ENCODE measurements at regions not wholly inside any gene's neighbourhood (a gene's known extent, or its start where the extent isn't known, plus 50 kb on each side); places are given as distances from the start of the nearest gene placed in this dataset.

DNA sequence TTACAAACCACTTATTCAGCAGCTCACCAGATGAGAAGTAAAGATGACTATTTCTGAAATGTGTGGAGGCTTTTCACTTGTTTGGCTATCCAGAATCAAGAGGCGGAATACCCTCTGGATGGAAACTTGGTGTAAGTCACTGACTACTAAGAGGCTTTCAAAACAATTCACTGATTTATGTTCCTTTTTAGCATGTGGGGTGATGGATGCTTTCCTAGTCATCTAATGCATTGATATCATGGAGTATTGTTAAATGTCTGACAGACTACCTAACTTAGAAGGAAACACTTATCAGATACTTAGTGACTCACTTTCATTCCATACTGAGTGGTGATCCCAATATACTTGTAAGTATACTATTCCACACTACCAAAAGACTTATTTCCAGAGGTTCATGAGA, 141.4 kb downstream of the PLK2 start:
- DNase-seq (no peak), ATAC-seq (no peak)
- Histone ChIP-seq H3K4me3 (no peak overlapping the region), H3K9me3 (no peaks in the 10 kb centered on the region), H3K36me3 (no peaks in the 10 kb centered on the region), H3K4me1 (peaks cover 0 to 11% (median 0%) of the 10 kb centered on the region in 9 donors), H3K27me3 (no peaks in the 10 kb centered on the region), H3K27ac (no peak overlapping the region)
- TF ChIP-seq, protein P1, sequence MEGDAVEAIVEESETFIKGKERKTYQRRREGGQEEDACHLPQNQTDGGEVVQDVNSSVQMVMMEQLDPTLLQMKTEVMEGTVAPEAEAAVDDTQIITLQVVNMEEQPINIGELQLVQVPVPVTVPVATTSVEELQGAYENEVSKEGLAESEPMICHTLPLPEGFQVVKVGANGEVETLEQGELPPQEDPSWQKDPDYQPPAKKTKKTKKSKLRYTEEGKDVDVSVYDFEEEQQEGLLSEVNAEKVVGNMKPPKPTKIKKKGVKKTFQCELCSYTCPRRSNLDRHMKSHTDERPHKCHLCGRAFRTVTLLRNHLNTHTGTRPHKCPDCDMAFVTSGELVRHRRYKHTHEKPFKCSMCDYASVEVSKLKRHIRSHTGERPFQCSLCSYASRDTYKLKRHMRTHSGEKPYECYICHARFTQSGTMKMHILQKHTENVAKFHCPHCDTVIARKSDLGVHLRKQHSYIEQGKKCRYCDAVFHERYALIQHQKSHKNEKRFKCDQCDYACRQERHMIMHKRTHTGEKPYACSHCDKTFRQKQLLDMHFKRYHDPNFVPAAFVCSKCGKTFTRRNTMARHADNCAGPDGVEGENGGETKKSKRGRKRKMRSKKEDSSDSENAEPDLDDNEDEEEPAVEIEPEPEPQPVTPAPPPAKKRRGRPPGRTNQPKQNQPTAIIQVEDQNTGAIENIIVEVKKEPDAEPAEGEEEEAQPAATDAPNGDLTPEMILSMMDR (IDR thresholded peaks at IDR 0.05): no peak
- WGBS, 2 donors: 94% methylated on average over 1 of the region's 1 CpG
- intact Hi-C loops (cut with DNase I): no loop called here

DNA sequence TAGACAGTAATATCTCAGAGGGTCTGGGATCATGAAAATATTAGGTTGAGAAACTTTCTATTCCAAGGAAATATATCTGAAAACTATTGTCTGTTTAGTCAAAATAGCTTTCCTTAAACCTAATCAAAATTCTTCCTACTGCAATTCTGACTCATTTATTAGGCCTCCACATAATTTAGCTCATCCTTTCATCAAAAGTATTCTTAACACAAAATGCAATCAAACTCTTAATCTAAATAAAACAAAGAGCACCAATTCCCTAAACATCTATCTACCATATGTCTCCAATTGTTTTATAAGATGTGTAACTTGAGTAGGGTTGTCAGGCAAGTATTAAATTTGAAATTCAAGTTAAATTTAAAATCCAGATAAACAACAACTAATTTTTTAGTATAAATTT, 142.1 kb downstream of the PLK2 start:
- DNase-seq (no peak), ATAC-seq (no peak)
- no peak overlapping the region for H3K4me3 ChIP-seq
- TF ChIP-seq, protein P1 (IDR thresholded peaks at IDR 0.05): no peak
- H3K9me3 ChIP-seq: no peaks in the 10 kb centered on the region
- no peak overlapping the region for H3K27ac ChIP-seq
- peaks cover 0 to 11% (median 0%) of the 10 kb centered on the region in 9 donors for H3K4me1 ChIP-seq
- intact Hi-C loops (cut with DNase I): no loop called here
- H3K36me3 ChIP-seq: no peaks in the 10 kb centered on the region
- H3K27me3 ChIP-seq: no peaks in the 10 kb centered on the region

DNA sequence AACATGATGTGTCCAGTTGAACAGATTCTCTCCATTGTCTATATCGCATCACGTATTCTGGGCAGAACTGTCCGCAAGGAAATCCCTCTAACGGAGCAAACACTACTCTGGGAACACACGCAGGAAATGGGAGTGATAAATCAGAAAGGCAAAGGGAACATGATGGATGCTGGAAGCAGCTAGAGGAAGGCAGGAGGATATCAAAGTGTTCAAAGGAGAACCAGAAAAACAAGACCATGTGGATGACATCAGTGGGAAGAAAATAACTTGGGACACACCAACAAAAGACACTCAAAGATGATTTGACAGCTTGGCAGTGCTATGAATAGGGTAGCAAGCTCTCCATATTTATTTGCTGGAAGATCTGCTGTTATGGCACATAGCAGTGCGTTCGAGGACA, 142.9 kb downstream of the PLK2 start:
- no peaks in the 10 kb centered on the region for H3K36me3 ChIP-seq
- WGBS, 2 donors: 58 to 68% methylated on average over 7 of the region's 7 CpGs
- H3K27me3 ChIP-seq: no peaks in the 10 kb centered on the region
- intact Hi-C loops (cut with DNase I): no loop called here
- peaks cover 0 to 11% (median 0%) of the 10 kb centered on the region in 9 donors for H3K4me1 ChIP-seq
- H3K4me3 ChIP-seq: no peak overlapping the region
- H3K27ac ChIP-seq: peak overlapping the region in 1 of 10 donors; percentile 32
- TF ChIP-seq, protein P1 (IDR thresholded peaks at IDR 0.05): no peak
- H3K9me3 ChIP-seq: no peaks in the 10 kb centered on the region
- DNase-seq (no peak), ATAC-seq (peak in 5 of 8 donors; percentile 49 to 90 (median 80))

DNA sequence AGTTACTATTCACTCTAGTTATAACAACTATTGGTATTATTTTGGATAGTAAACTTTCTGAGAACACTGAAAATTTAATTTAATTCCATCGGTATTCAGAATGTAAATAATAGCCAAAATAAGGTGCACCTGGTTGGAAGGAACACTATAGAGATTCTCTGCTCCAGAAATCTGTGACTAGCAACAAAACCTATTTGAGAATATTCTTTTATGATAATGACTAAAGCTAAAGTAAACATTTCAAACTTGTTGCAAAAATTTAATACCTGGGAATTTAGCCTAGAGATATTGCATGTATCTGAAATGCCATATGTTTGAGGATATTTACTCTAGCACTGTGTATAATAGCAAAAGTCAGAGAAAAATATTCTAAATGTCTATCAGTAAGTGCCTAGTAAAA, 144.1 kb downstream of the PLK2 start:
- intact Hi-C loops (cut with DNase I): no loop called here
- Histone ChIP-seq H3K4me3 (no peak overlapping the region), H3K36me3 (no peaks in the 10 kb centered on the region), H3K27me3 (no peaks in the 10 kb centered on the region), H3K4me1 (peaks cover 0 to 11% (median 0%) of the 10 kb centered on the region in 9 donors), H3K9me3 (no peaks in the 10 kb centered on the region), H3K27ac (no peak overlapping the region)
- DNase-seq (no peak), ATAC-seq (no peak)
- TF ChIP-seq, protein P1 (IDR thresholded peaks at IDR 0.05): no peak
- 98 to 99% methylated on average over 1 of the region's 1 CpG for WGBS, 2 donors
